ENCODE measurements at regions not wholly inside any gene's neighbourhood (a gene's known extent, or its start where the extent isn't known, plus 50 kb on each side); places are given as distances from the start of the nearest gene placed in this dataset.
A peak's percentile ranks its signal among the peaks of the same experiment; 100 is the strongest.

DNA sequence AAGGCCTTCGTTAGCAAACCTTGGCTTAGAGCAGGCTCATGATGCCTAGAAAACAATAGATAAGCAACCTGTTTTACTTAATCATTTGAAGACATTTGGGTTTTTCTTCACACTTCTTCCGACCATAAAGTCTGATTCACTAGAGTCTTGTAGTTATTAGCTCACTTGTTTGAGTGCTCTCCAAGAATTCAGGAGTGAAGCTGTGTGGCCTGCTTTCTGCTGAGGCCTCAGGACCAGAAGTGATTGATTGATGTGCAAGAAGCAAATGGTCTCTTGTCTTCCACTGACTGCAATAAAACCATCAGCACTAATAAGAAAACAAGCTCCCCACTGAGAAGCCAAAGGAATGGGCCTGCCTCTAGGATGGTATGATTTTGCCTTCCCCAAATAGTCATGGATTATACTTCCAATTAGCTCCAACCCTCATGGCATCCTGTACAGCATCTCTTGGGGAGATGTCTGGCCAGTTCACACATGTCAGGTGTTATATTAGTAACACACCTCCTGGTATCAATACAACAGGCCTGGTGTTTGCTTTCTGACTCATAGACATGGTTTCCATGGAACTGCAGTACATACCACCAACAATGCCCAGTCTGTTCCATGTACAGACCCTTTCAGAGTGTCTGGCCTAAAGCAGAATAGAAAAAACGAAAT lies 317.6 kb downstream of the CWC27 start:
- in situ Hi-C loops (cut with HindIII; ENCODE audit: low pct_ligation_motif_present, low sequenced_read_pairs), result no loop called here
- Histone ChIP-seq H3K4me3 (ENCODE audit: low read depth, low read length) (no peak overlapping the region), H3K27me3 (replicated peaks) (no peaks in the 10 kb centered on the region), H3K36me3 (replicated peaks) (no peaks in the 10 kb centered on the region), H3K27ac (no peak overlapping the region)
- peak; percentile 56 for DNase-seq
- TF ChIP-seq, protein P1, sequence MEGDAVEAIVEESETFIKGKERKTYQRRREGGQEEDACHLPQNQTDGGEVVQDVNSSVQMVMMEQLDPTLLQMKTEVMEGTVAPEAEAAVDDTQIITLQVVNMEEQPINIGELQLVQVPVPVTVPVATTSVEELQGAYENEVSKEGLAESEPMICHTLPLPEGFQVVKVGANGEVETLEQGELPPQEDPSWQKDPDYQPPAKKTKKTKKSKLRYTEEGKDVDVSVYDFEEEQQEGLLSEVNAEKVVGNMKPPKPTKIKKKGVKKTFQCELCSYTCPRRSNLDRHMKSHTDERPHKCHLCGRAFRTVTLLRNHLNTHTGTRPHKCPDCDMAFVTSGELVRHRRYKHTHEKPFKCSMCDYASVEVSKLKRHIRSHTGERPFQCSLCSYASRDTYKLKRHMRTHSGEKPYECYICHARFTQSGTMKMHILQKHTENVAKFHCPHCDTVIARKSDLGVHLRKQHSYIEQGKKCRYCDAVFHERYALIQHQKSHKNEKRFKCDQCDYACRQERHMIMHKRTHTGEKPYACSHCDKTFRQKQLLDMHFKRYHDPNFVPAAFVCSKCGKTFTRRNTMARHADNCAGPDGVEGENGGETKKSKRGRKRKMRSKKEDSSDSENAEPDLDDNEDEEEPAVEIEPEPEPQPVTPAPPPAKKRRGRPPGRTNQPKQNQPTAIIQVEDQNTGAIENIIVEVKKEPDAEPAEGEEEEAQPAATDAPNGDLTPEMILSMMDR (IDR thresholded peaks at IDR 0.05; ENCODE audit: low read depth, low read length, missing control alignments), result no peak

DNA sequence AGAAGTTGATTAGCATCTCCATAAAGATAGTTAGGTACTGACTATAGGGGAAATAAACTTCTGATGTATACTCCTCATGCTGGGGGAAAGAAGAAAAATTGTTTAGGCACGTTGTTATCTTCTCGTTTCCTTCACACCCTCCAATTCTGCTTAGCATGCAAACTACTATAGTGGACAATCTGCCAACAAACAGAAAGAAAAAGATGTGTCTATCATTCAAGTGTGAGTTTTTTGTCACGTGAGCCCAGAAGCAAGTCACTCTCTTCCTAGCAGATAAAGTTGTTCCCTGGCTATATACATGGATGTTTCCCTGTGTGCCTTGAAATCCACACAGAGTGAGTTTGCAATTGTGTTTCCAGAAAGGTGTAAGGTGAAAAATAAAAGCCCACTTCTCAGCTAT lies 318.4 kb downstream of the CWC27 start:
- Histone ChIP-seq H3K36me3 (replicated peaks) (no peaks in the 10 kb centered on the region), H3K4me3 (ENCODE audit: low read depth, low read length) (no peak overlapping the region), H3K27me3 (replicated peaks) (no peaks in the 10 kb centered on the region), H3K27ac (no peak overlapping the region)
- in situ Hi-C loops (cut with HindIII; ENCODE audit: low pct_ligation_motif_present, low sequenced_read_pairs), result no loop called here
- no peak for DNase-seq
- TF ChIP-seq, protein P1 (IDR thresholded peaks at IDR 0.05; ENCODE audit: low read depth, low read length, missing control alignments), result no peak

DNA sequence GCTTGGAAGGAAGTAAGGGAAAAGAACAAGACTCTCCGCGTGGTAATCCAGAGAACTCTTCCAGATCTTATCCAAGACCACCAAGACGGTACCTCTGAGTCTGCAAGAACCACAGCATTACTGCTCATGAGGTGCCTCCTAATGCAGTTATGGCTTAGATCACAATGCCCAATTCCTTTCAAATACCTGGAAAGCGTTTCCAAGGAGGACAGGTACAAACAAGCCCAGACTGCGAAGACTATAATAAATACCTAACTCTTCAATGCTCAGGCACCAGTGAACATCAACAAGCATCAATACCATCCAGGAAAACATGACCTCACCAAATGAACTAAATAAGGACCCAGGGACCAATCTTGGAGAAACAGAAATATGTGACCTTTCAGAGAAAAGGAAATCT lies 325.5 kb downstream of the CWC27 start:
- TF ChIP-seq, protein P1 (IDR thresholded peaks at IDR 0.05; ENCODE audit: low read depth, low read length, missing control alignments), result no peak
- H3K27ac ChIP-seq, result no peak overlapping the region
- no peaks in the 10 kb centered on the region for H3K27me3 ChIP-seq (replicated peaks)
- DNase-seq, result no peak
- in situ Hi-C loops (cut with HindIII; ENCODE audit: low pct_ligation_motif_present, low sequenced_read_pairs), result no loop called here
- no peaks in the 10 kb centered on the region for H3K36me3 ChIP-seq (replicated peaks)
- H3K4me3 ChIP-seq (ENCODE audit: low read depth, low read length), result no peak overlapping the region

DNA sequence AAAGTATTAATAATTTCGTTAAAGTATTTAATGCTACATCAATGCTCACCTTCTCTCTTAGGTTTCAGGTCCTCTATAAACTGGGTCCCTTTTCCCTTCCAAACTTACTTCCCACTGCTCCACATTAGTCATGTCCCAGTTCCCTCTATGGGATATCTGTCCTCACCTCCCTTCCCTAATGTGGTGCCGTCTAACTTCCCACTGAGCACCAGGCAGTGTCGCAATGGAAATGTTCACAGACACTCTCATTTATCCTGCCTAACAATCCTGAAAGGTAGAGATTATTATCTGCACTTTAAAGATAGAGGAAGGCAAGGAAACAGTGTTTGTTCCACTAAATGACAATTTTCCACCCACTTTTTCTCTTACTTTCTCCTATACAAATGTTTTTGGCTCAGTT lies 329.7 kb downstream of the CWC27 start:
- in situ Hi-C loops (cut with HindIII; ENCODE audit: low pct_ligation_motif_present, low sequenced_read_pairs), result no loop called here
- Histone ChIP-seq H3K36me3 (replicated peaks) (no peaks in the 10 kb centered on the region), H3K27me3 (replicated peaks) (no peaks in the 10 kb centered on the region), H3K27ac (no peak overlapping the region), H3K4me3 (ENCODE audit: low read depth, low read length) (no peak overlapping the region)
- TF ChIP-seq, protein P1 (IDR thresholded peaks at IDR 0.05; ENCODE audit: low read depth, low read length, missing control alignments), result no peak
- no peak for DNase-seq
